WTC11 (cell line): ENCODE measurements at regions not wholly inside any gene's neighbourhood (a gene's known extent, or its start where the extent isn't known, plus 50 kb on each side); places are given as distances from the start of the nearest gene placed in this dataset.

Experiments used
- AFF4 ChIP-seq: sonication (generic); formaldehyde crosslinking; IDR thresholded peaks from 2 replicates; pipeline ENCODE4 v1.8.1; 2023; ENCODE audit warnings: mild to moderate bottlenecking, missing genetic modification reagents, borderline replicate concordance
- CTCF ChIP-seq: fragments of 200-600 bp; IDR thresholded peaks from 2 replicates; pipeline ENCODE4 v1.8.0; 2022; ENCODE audit warnings: antibody characterized with exemption
- ELF4 ChIP-seq: sonication (generic); formaldehyde crosslinking; IDR thresholded peaks from 2 replicates; pipeline ENCODE4 v1.8.1; 2022; ENCODE audit warnings: low read depth, mild to moderate bottlenecking, moderate library complexity, missing genetic modification reagents
- JUN ChIP-seq: sonication (generic); formaldehyde crosslinking; IDR thresholded peaks from 2 replicates; pipeline ENCODE4 v1.8.0; 2023; ENCODE audit warnings: mild to moderate bottlenecking, missing genetic modification reagents
- MAX ChIP-seq: sonication (generic); formaldehyde crosslinking; IDR thresholded peaks from 2 replicates; pipeline ENCODE4 v1.8.0; 2022; ENCODE audit warnings: mild to moderate bottlenecking, missing genetic modification reagents
- NR2C2 ChIP-seq: sonication (generic); formaldehyde crosslinking; IDR thresholded peaks from 2 replicates; pipeline ENCODE4 v1.8.0; 2022; ENCODE audit warnings: mild to moderate bottlenecking, missing genetic modification reagents
- TP53 ChIP-seq: sonication (generic); formaldehyde crosslinking; IDR thresholded peaks from 2 replicates; pipeline ENCODE4 v1.8.1; 2023; ENCODE audit warnings: mild to moderate bottlenecking, missing genetic modification reagents
- ZNF121 ChIP-seq: sonication (generic); formaldehyde crosslinking; IDR thresholded peaks from 2 replicates; pipeline ENCODE4 v1.8.0; 2023; ENCODE audit warnings: missing genetic modification reagents

- no peak for TF ChIP-seq AFF4 (CRISPR knock-in tag)
- no peak for TF ChIP-seq TP53 (CRISPR knock-in tag)
- no peak for TF ChIP-seq CTCF
- no peak for TF ChIP-seq NR2C2 (CRISPR knock-in tag)
- no peak for TF ChIP-seq ELF4 (CRISPR knock-in tag)
- no peak for TF ChIP-seq ZNF121
- TF ChIP-seq MAX (CRISPR knock-in tag): no peak
- TF ChIP-seq JUN (CRISPR knock-in tag): no peak
Observed at GRCh38 chr6:97459986-97460385, 177.0 kb upstream of the MMS22L start.
